Stimulated activated effector memory CD8-positive, alpha-beta T cell treated with anti-CD3 and anti-CD28 coated beads, Interleukin-12 subunit alpha, Interleukin-12 subunit beta, amount 100 ng/mL, for 72 hours (primary cell): ENCODE measurements at regions not wholly inside any gene's neighbourhood (a gene's known extent, or its start where the extent isn't known, plus 50 kb on each side); places are given as distances from the start of the nearest gene placed in this dataset.

Experiments
- ATAC-seq: fragments of 150-1000 bp; cut with Tn5 transposase; 2 replicates; pipeline ENCODE4 v1.10.0; 2021
- DNase-seq, 2 donors: peaks; one replicate each; pipeline ENCODE4 v3.0.0; 2021 to 2022; ENCODE audit warnings: low spot score in 2 of 2
- H3K27ac Mint-ChIP-seq: one replicate; pipeline ENCODE4 v1.8.0; 2022; ENCODE audit warnings: mild to moderate bottlenecking, mixed read lengths
- H3K36me3 Mint-ChIP-seq: one replicate; pipeline ENCODE4 v1.8.0; 2022; ENCODE audit warnings: mild to moderate bottlenecking, mixed read lengths
- H3K4me1 Mint-ChIP-seq: one replicate; pipeline ENCODE4 v1.8.0; 2022; ENCODE audit warnings: mixed read lengths
- H3K4me3 Mint-ChIP-seq: one replicate; pipeline ENCODE4 v1.8.0; 2022; ENCODE audit warnings: mild to moderate bottlenecking, mixed read lengths
- H3K9me3 Mint-ChIP-seq: one replicate; pipeline ENCODE4 v1.8.0; 2022; ENCODE audit warnings: mixed read lengths

GRCh38 chr3:76405196-76405595 is 619.8 kb upstream of the ZNF717 start:
- no peaks in the 10 kb centered on the region for H3K4me1 Mint-ChIP-seq
- H3K4me3 Mint-ChIP-seq, result no peak overlapping the region
- DNase-seq (no peak), ATAC-seq (no peak)
- H3K36me3 Mint-ChIP-seq, result no peaks in the 10 kb centered on the region
- no peak overlapping the region for H3K27ac Mint-ChIP-seq
- H3K9me3 Mint-ChIP-seq, result peaks cover 19% of the 10 kb centered on the region

DNA sequence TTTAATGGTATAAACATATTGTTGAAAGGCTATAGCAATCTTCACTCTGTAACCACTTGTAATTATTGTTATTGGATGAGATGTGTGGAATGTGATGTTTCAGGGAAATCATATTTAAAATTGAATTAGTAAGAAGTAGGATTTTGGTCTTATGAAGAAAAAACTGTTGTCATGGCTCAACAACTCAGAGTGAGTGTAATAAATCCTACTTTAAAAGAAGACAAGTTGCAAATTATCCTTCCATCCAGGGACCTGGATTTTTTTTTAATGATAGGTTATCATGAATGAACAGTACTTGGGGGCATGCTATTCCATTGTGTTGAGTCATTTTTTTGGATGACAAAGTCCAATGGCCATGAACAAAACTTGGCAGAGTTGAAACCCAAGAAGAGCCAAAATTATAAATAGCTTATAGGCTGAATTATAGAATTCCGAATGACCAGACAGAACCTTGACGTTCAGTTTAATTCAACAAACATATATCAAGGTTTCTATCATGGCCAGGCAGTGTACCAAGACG is 625.5 kb upstream of the ZNF717 start:
- H3K4me1 Mint-ChIP-seq, result no peaks in the 10 kb centered on the region
- H3K36me3 Mint-ChIP-seq, result no peaks in the 10 kb centered on the region
- H3K4me3 Mint-ChIP-seq, result no peak overlapping the region
- no peak overlapping the region for H3K27ac Mint-ChIP-seq
- DNase-seq (no peak), ATAC-seq (no peak)
- H3K9me3 Mint-ChIP-seq, result peaks cover 10% of the 10 kb centered on the region

DNA sequence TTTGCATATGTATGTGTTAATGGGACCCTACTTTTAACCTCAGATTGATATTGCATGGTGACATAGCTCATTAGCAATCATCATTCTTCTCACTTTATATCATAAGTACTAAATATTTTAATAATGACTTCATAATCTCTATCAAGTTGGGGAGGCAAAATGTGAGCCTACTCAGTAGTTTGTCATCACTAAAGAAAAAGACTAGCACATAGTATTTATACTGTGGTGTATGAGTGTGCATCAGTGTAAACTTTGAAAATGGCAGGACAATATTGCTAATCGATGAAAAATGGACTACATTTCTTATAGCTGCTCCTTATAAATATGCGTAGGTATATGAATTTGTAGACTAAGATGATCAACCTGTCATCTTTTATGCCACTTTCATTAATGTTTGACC is 624.5 kb upstream of the ROBO2 start:
- Mint-ChIP-seq H3K27ac (no peak overlapping the region), H3K4me3 (no peak overlapping the region), H3K9me3 (peaks cover 7% of the 10 kb centered on the region), H3K36me3 (no peaks in the 10 kb centered on the region), H3K4me1 (no peaks in the 10 kb centered on the region)
- DNase-seq (no peak), ATAC-seq (no peak)

DNA sequence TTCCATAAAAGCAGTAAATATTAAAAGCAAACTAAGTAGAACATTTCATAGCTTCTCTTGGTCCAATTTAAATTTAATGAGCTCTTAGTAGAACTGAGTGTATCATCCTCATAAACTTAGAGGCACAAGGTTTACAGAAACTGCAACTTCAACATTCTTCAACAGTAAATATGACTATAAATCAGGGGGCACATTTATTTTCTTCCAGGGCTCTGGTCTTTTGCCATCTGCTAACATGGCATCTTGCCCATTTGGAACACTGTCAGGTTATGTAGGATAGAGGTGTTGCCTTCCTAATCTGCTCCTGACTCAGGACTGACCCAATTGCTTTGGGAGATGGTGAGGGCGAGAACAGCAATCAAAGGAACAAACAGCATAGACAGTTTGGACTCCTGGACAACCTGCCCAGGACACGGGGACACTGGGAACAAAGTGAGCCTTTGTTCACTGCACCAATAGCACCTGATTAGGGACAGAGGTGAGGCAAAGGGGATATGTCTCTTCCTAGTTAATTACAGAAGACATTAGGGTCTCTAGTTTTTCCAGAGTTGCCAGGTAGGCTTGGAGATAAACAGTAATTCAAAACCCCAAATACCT is 610.2 kb upstream of the ROBO2 start:
- Mint-ChIP-seq H3K4me3 (no peak overlapping the region), H3K27ac (no peak overlapping the region), H3K9me3 (peaks cover 28% of the 10 kb centered on the region), H3K4me1 (no peaks in the 10 kb centered on the region), H3K36me3 (no peaks in the 10 kb centered on the region)
- ATAC-seq (no peak), DNase-seq (no peak)

DNA sequence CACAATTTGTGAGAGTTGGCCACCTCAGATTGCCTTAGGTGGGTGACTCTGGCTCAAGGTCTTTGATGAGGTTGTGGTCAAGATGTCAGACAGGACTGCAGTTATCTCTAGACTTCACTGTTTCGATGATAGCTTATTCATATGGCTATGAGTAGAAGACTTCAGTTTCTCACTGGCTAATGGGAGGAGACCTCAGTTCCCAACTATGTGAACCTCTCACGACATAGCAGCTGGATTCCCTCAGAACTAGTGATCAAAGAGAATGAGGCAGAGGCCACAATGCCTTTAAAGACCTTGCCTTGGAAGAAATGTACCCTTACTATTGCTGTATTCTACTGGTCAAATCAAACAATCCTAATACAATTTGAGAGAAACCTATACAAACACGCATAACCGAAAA is 607.5 kb upstream of the ROBO2 start:
- Mint-ChIP-seq H3K27ac (no peak overlapping the region), H3K4me1 (no peaks in the 10 kb centered on the region), H3K9me3 (peaks cover 17% of the 10 kb centered on the region), H3K4me3 (no peak overlapping the region), H3K36me3 (no peaks in the 10 kb centered on the region)
- ATAC-seq (no peak), DNase-seq (no peak)

DNA sequence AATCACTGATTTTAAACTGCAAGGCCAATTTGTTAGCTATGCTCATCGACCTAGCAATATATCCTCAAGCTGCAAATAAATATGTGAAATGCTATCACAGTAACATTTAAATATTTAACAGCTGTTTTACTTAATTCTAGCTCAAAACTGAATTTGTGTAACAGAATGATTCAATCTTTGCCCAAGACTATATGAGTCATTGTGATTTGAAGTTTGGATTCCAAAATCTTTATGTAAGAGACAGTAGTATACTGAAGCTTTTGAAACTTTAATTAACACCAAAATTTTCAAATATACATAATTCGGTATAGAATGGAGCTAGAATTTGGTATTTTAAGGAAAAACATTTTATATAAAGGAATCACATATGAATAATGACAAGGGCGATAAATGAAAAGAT is 603.0 kb upstream of the ROBO2 start:
- no peak for ATAC-seq

DNA sequence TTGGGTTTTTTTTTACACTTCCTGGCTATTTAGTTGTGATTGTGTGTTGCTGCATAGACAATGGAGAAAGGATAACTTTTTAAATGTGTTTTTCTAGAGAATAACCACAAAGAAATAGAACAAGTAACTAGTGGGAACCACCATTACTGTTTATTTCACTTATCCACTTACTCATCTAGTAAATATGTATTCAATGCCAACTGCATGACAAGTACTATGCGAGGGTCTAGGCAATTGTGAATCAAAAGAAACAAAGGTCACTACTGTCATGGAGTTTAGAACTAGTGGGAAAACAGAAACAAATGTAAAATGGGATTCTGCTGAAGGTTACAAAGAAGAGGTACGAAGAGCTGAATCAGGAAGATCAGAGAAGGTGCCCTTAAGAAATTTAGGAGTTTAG is 600.9 kb upstream of the ROBO2 start:
- no peaks in the 10 kb centered on the region for H3K4me1 Mint-ChIP-seq
- H3K9me3 Mint-ChIP-seq, result peaks cover 14% of the 10 kb centered on the region
- H3K4me3 Mint-ChIP-seq, result no peak overlapping the region
- H3K27ac Mint-ChIP-seq, result no peak overlapping the region
- ATAC-seq (no peak), DNase-seq (no peak)
- H3K36me3 Mint-ChIP-seq, result no peaks in the 10 kb centered on the region

More for the DNA sequence above, 603.0 kb upstream of the ROBO2 start:
- H3K4me3 Mint-ChIP-seq, result no peak overlapping the region
- H3K36me3 Mint-ChIP-seq, result no peaks in the 10 kb centered on the region
- H3K4me1 Mint-ChIP-seq, result no peaks in the 10 kb centered on the region
- peaks cover 18% of the 10 kb centered on the region for H3K9me3 Mint-ChIP-seq
- no peak overlapping the region for H3K27ac Mint-ChIP-seq
- no peak for DNase-seq

- DNase-seq (no peak), ATAC-seq (no peak)
- Mint-ChIP-seq H3K4me3 (no peak overlapping the region), H3K4me1 (no peaks in the 10 kb centered on the region), H3K27ac (no peak overlapping the region), H3K36me3 (no peaks in the 10 kb centered on the region), H3K9me3 (peaks cover 9% of the 10 kb centered on the region)
Measured at GRCh38 chr3:76442374-76442915, 597.5 kb upstream of the ROBO2 start.

GRCh38 chr3:76456322-76456721 is 583.6 kb upstream of the ROBO2 start:
- Mint-ChIP-seq H3K27ac (no peak overlapping the region), H3K9me3 (peaks cover 13% of the 10 kb centered on the region), H3K4me1 (no peaks in the 10 kb centered on the region), H3K36me3 (no peaks in the 10 kb centered on the region), H3K4me3 (no peak overlapping the region)
- ATAC-seq (no peak), DNase-seq (no peak)

GRCh38 chr3:76463501-76463900 is 576.4 kb upstream of the ROBO2 start:
- Mint-ChIP-seq H3K36me3 (no peaks in the 10 kb centered on the region), H3K4me1 (no peaks in the 10 kb centered on the region), H3K9me3 (peaks cover 10% of the 10 kb centered on the region), H3K4me3 (no peak overlapping the region), H3K27ac (no peak overlapping the region)
- DNase-seq, result no peak
- ATAC-seq, result no peak

- H3K27ac Mint-ChIP-seq, result no peak overlapping the region
- ATAC-seq (no peak), DNase-seq (no peak)
- peaks cover 33% of the 10 kb centered on the region for H3K9me3 Mint-ChIP-seq
- no peaks in the 10 kb centered on the region for H3K4me1 Mint-ChIP-seq
- H3K36me3 Mint-ChIP-seq, result no peaks in the 10 kb centered on the region
- H3K4me3 Mint-ChIP-seq, result no peak overlapping the region
Measured at GRCh38 chr3:76470285-76470684, 569.6 kb upstream of the ROBO2 start.

GRCh38 chr3:76474632-76475031 is 565.3 kb upstream of the ROBO2 start:
- H3K9me3 Mint-ChIP-seq, result peaks cover 33% of the 10 kb centered on the region
- no peak for DNase-seq
- H3K4me1 Mint-ChIP-seq, result no peaks in the 10 kb centered on the region
- no peak for ATAC-seq
- H3K36me3 Mint-ChIP-seq, result no peaks in the 10 kb centered on the region
- H3K4me3 Mint-ChIP-seq, result no peak overlapping the region
- no peak overlapping the region for H3K27ac Mint-ChIP-seq

GRCh38 chr3:76479161-76479650 is 560.7 kb upstream of the ROBO2 start:
- Mint-ChIP-seq H3K4me1 (no peaks in the 10 kb centered on the region), H3K36me3 (no peaks in the 10 kb centered on the region), H3K4me3 (no peak overlapping the region), H3K9me3 (peaks cover 20% of the 10 kb centered on the region), H3K27ac (no peak overlapping the region)
- ATAC-seq (no peak), DNase-seq (no peak)

DNA sequence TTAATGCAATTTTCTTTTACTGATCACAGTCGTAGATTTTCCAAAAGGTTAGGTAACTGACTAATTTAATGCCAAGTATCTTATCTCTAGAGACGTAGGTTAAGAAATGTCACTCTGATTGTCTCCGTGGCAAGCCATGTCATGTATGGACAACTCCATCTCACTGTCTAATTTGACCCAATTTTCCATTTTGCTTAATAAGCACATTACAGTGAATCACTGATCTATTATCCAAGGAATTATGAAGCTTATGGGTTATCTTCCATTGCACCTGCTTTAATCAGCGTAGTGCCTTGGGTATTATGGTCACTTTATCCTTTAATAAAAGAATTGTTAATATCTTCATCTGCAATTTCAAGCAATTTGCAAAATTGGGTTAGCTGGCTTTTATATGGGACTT is 557.4 kb upstream of the ROBO2 start:
- peaks cover 9% of the 10 kb centered on the region for H3K9me3 Mint-ChIP-seq
- H3K4me3 Mint-ChIP-seq, result no peak overlapping the region
- ATAC-seq (no peak), DNase-seq (no peak)
- H3K4me1 Mint-ChIP-seq, result no peaks in the 10 kb centered on the region
- no peak overlapping the region for H3K27ac Mint-ChIP-seq
- no peaks in the 10 kb centered on the region for H3K36me3 Mint-ChIP-seq

- Mint-ChIP-seq H3K9me3 (peaks cover 3% of the 10 kb centered on the region), H3K27ac (no peak overlapping the region), H3K36me3 (no peaks in the 10 kb centered on the region), H3K4me3 (no peak overlapping the region), H3K4me1 (no peaks in the 10 kb centered on the region)
- DNase-seq (no peak), ATAC-seq (no peak)
Measured at GRCh38 chr3:76487446-76487845, 552.5 kb upstream of the ROBO2 start.

- Mint-ChIP-seq H3K27ac (no peak overlapping the region), H3K4me3 (no peak overlapping the region), H3K4me1 (no peaks in the 10 kb centered on the region), H3K36me3 (no peaks in the 10 kb centered on the region), H3K9me3 (peaks cover 12% of the 10 kb centered on the region)
- ATAC-seq, result no peak
- no peak for DNase-seq
Measured at GRCh38 chr3:76490064-76490463, 549.8 kb upstream of the ROBO2 start.
